K562 (cell line): ENCODE measurements at regions not wholly inside any gene's neighbourhood (a gene's known extent, or its start where the extent isn't known, plus 50 kb on each side); places are given as distances from the start of the nearest gene placed in this dataset.
A peak's percentile ranks its signal among the peaks of the same experiment; 100 is the strongest.

Experiments used
- ATF1 ChIP-seq, 2 experiments: fragments of 450-650 bp in 1 of 2; IDR thresholded peaks; 2 replicates each; pipeline ENCODE4 v1.6.1; 2016; ENCODE audit warnings: missing compliant biosample characterization in 1 of 2, missing genetic modification characterization in 1 of 2
- CBX8 ChIP-seq: fragments of 200-600 bp; sonication (generic); IDR thresholded peaks from 2 replicates; pipeline ENCODE4 v1.6.1; 2012; ENCODE audit warnings: borderline replicate concordance, mixed run types, low read depth, mild to moderate bottlenecking, moderate library complexity, mixed read lengths, low read length, control low read depth, inconsistent platforms; ENCODE audit not compliant: poor library complexity, severe bottlenecking; ENCODE audit errors: extremely low read depth
- CEBPB ChIP-seq: fragments of 450-650 bp; IDR thresholded peaks from 2 replicates; pipeline ENCODE4 v1.6.1; 2016; ENCODE audit warnings: missing genetic modification characterization, missing compliant biosample characterization
- CEBPG ChIP-seq, 3 experiments: fragments of 200-800 bp in 1 of 3; sonication (Bioruptor generic) in 1 of 3; sonication (generic) in 1 of 3; formaldehyde crosslinking in 1 of 3; IDR thresholded peaks in 2 of 3; conservative IDR thresholded peaks in 1 of 3; 2 replicates each; pipeline versions ENCODE4 v1.6.1 to v1.8.0; 2016 to 2022; ENCODE audit warnings: missing compliant biosample characterization in 2 of 3, missing genetic modification characterization in 2 of 3, mild to moderate bottlenecking in 1 of 3, missing genetic modification reagents in 1 of 3
- ELF4 ChIP-seq: fragments of 450-650 bp; formaldehyde crosslinking; IDR thresholded peaks from 2 replicates; pipeline ENCODE4 v1.4.0; 2022; ENCODE audit warnings: missing genetic modification characterization
- KLF1 ChIP-seq: fragments of 450-650 bp; IDR thresholded peaks from 2 replicates; pipeline ENCODE4 v1.6.1; 2016; ENCODE audit warnings: missing genetic modification characterization, missing compliant biosample characterization
- RCOR1 ChIP-seq, 2 experiments: IDR thresholded peaks; 2 replicates each; pipeline ENCODE4 v1.6.1; 2012; ENCODE audit warnings: low read depth in 2 of 2, low read length in 2 of 2, borderline replicate concordance in 1 of 2, improper control_type of control experiment in 1 of 2
- SMARCA4 ChIP-seq: fragments of 450-650 bp; IDR thresholded peaks from 2 replicates; pipeline ENCODE4 v1.6.1; 2016
- VEZF1 ChIP-seq: fragments of 200-800 bp; sonication (Bioruptor generic); IDR thresholded peaks from 2 replicates; pipeline ENCODE4 v1.6.1; 2017; ENCODE audit warnings: missing genetic modification characterization, missing compliant biosample characterization
- YBX1 ChIP-seq: fragments of 450-650 bp; IDR thresholded peaks from 2 replicates; pipeline ENCODE4 v1.7.1; 2016; ENCODE audit warnings: mild to moderate bottlenecking
- ZNF24 ChIP-seq: fragments of 450-650 bp; IDR thresholded peaks from 2 replicates; pipeline ENCODE4 v1.6.1; 2016
- ZNF778 ChIP-seq: fragments of 450-650 bp; formaldehyde crosslinking; IDR thresholded peaks from 2 replicates; pipeline ENCODE4 v1.4.0; 2020; ENCODE audit warnings: mild to moderate bottlenecking, moderate library complexity
- TF ChIP-seq, protein P1 (sequence below), 2 experiments: fragments of 450-650 bp; IDR thresholded peaks; 2 replicates each; pipeline ENCODE4 v1.6.1; 2018; ENCODE audit warnings: mild to moderate bottlenecking in 2 of 2, low read depth in 1 of 2; ENCODE audit not compliant: partially characterized antibody in 2 of 2
- TF ChIP-seq, protein P2 (sequence below): sonication (generic); IDR thresholded peaks from 2 replicates; pipeline ENCODE4 v1.6.1; 2016
- TF ChIP-seq, protein P3 (sequence below): fragments of 450-650 bp; formaldehyde crosslinking; IDR thresholded peaks from 2 replicates; pipeline ENCODE4 v1.4.0; 2022; ENCODE audit warnings: missing genetic modification characterization
- TF ChIP-seq, protein P4 (sequence below): fragments of 450-650 bp; formaldehyde crosslinking; IDR thresholded peaks from 2 replicates; pipeline ENCODE4 v1.4.0; 2020; ENCODE audit warnings: mild to moderate bottlenecking, mixed read lengths

DNA sequence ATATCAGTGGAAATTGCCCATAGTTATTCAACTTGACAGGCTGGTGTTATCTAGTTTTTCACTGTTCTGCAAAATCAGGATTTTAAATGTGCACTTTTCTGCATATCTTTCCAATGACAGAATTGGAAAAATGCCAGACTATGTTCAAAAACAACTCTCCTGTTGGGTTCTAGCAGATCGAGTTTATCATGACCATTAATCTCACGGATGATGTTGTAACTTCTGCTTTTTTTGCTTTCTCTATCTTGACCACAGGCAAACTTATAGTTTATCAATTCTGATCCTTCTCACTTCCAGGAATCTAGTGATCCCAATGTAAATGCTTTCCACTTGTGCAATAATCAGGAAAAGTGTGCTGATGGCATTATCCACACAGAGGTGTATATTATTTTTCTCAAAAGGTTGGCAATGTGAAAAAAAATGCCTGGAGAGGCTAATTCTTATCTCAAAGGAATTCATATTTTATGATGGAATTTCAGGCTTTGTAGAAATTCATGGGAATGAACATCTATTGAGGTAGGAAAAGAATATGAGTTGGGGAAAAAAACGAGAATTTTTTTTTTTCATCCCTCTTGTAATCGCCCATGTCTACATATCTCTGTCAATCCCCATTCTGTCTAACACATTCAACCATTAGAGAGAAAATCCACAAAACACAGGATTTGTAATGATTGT lies 73.6 kb upstream of the DAB2 start (continued):
- TF ChIP-seq, protein P1, sequence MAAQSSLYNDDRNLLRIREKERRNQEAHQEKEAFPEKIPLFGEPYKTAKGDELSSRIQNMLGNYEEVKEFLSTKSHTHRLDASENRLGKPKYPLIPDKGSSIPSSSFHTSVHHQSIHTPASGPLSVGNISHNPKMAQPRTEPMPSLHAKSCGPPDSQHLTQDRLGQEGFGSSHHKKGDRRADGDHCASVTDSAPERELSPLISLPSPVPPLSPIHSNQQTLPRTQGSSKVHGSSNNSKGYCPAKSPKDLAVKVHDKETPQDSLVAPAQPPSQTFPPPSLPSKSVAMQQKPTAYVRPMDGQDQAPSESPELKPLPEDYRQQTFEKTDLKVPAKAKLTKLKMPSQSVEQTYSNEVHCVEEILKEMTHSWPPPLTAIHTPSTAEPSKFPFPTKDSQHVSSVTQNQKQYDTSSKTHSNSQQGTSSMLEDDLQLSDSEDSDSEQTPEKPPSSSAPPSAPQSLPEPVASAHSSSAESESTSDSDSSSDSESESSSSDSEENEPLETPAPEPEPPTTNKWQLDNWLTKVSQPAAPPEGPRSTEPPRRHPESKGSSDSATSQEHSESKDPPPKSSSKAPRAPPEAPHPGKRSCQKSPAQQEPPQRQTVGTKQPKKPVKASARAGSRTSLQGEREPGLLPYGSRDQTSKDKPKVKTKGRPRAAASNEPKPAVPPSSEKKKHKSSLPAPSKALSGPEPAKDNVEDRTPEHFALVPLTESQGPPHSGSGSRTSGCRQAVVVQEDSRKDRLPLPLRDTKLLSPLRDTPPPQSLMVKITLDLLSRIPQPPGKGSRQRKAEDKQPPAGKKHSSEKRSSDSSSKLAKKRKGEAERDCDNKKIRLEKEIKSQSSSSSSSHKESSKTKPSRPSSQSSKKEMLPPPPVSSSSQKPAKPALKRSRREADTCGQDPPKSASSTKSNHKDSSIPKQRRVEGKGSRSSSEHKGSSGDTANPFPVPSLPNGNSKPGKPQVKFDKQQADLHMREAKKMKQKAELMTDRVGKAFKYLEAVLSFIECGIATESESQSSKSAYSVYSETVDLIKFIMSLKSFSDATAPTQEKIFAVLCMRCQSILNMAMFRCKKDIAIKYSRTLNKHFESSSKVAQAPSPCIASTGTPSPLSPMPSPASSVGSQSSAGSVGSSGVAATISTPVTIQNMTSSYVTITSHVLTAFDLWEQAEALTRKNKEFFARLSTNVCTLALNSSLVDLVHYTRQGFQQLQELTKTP (IDR thresholded peaks at IDR 0.05; ENCODE audit: low read depth in 1 of 2, partially characterized antibody in 2 of 2): peak in 1 of 2 experiments; percentile 40
- TF ChIP-seq CBX8 (no peak), ZNF778 (0 out of 2 replicates have a peak, but pooled peaks have one; percentile 26), CEBPG (CRISPR knock-in tag; IDR thresholded peaks at IDR 0.05) (no peak), CEBPG (tag; conservative IDR thresholded peaks at IDR 0.05 in 1 of 2, IDR thresholded peaks at IDR 0.05 in 1 of 2) (peak; percentile 68 to 84), ZNF24 (no peak), CEBPB (tag) (peak; percentile 86), YBX1 (no peak), KLF1 (tag) (no peak), ELF4 (CRISPR knock-in tag) (no peak), ATF1 (CRISPR knock-in tag; IDR thresholded peaks at IDR 0.05) (no peak), ATF1 (tag; IDR thresholded peaks at IDR 0.05) (peak; percentile 30; the same call in 1 of the 2 replicates), RCOR1 (IDR thresholded peaks at IDR 0.05; ENCODE audit: borderline replicate concordance in 1 of 2, low read depth in 2 of 2, low read length in 2 of 2) (peak in 1 of 2 experiments; percentile 63; a peak in 2 of 4 replicates), SMARCA4 (peak; percentile 50; the same call in 1 of the 2 replicates), VEZF1 (CRISPR knock-in tag) (peak; percentile 1; the same call in 1 of the 2 replicates)
- TF ChIP-seq, protein P2, sequence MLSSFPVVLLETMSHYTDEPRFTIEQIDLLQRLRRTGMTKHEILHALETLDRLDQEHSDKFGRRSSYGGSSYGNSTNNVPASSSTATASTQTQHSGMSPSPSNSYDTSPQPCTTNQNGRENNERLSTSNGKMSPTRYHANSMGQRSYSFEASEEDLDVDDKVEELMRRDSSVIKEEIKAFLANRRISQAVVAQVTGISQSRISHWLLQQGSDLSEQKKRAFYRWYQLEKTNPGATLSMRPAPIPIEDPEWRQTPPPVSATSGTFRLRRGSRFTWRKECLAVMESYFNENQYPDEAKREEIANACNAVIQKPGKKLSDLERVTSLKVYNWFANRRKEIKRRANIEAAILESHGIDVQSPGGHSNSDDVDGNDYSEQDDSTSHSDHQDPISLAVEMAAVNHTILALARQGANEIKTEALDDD: peak; percentile 8; the same call in 1 of the 2 replicates
- TF ChIP-seq, protein P3, sequence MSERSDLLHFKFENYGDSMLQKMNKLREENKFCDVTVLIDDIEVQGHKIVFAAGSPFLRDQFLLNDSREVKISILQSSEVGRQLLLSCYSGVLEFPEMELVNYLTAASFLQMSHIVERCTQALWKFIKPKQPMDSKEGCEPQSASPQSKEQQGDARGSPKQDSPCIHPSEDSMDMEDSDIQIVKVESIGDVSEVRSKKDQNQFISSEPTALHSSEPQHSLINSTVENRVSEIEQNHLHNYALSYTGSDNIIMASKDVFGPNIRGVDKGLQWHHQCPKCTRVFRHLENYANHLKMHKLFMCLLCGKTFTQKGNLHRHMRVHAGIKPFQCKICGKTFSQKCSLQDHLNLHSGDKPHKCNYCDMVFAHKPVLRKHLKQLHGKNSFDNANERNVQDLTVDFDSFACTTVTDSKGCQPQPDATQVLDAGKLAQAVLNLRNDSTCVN: no peak
- TF ChIP-seq, protein P4, sequence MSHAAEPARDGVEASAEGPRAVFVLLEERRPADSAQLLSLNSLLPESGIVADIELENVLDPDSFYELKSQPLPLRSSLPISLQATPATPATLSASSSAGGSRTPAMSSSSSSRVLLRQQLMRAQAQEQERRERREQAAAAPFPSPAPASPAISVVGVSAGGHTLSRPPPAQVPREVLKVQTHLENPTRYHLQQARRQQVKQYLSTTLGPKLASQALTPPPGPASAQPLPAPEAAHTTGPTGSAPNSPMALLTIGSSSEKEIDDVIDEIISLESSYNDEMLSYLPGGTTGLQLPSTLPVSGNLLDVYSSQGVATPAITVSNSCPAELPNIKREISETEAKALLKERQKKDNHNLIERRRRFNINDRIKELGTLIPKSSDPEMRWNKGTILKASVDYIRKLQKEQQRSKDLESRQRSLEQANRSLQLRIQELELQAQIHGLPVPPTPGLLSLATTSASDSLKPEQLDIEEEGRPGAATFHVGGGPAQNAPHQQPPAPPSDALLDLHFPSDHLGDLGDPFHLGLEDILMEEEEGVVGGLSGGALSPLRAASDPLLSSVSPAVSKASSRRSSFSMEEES (CRISPR knock-in tag): no peak
